ENCODE measurements at regions not wholly inside any gene's neighbourhood (a gene's known extent, or its start where the extent isn't known, plus 50 kb on each side); places are given as distances from the start of the nearest gene placed in this dataset.

- ATAC-seq (no peak), DNase-seq (no peak)
- H3K27ac ChIP-seq: no peak overlapping the region
- no peaks in the 10 kb centered on the region for H3K4me1 ChIP-seq
- TF ChIP-seq, protein P1, sequence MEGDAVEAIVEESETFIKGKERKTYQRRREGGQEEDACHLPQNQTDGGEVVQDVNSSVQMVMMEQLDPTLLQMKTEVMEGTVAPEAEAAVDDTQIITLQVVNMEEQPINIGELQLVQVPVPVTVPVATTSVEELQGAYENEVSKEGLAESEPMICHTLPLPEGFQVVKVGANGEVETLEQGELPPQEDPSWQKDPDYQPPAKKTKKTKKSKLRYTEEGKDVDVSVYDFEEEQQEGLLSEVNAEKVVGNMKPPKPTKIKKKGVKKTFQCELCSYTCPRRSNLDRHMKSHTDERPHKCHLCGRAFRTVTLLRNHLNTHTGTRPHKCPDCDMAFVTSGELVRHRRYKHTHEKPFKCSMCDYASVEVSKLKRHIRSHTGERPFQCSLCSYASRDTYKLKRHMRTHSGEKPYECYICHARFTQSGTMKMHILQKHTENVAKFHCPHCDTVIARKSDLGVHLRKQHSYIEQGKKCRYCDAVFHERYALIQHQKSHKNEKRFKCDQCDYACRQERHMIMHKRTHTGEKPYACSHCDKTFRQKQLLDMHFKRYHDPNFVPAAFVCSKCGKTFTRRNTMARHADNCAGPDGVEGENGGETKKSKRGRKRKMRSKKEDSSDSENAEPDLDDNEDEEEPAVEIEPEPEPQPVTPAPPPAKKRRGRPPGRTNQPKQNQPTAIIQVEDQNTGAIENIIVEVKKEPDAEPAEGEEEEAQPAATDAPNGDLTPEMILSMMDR (IDR thresholded peaks at IDR 0.05): no peak
- no peak overlapping the region for H3K4me3 ChIP-seq
- H3K9me3 ChIP-seq: no peaks in the 10 kb centered on the region
- intact Hi-C loops (cut with DNase I): no loop called here
- no peaks in the 10 kb centered on the region for H3K27me3 ChIP-seq (ENCODE audit: low read depth)
- H3K36me3 ChIP-seq: no peaks in the 10 kb centered on the region
Observed at GRCh38 chr10:10865913-10866312, 151.8 kb upstream of the CELF2 start.

GRCh38 chr10:10869592-10869991 is 148.1 kb upstream of the CELF2 start:
- Histone ChIP-seq H3K4me3 (no peak overlapping the region), H3K27ac (no peak overlapping the region), H3K4me1 (peaks cover 20% of the 10 kb centered on the region), H3K36me3 (no peaks in the 10 kb centered on the region), H3K27me3 (ENCODE audit: low read depth) (no peaks in the 10 kb centered on the region), H3K9me3 (no peaks in the 10 kb centered on the region)
- no peak for DNase-seq
- intact Hi-C loops (cut with DNase I): no loop called here
- no peak for ATAC-seq
- TF ChIP-seq, protein P1 (IDR thresholded peaks at IDR 0.05): no peak

GRCh38 chr10:10870523-10871241 is 147.0 kb upstream of the CELF2 start:
- peak overlapping the region; percentile 80 for H3K27ac ChIP-seq
- DNase-seq (no peak), ATAC-seq (no peak)
- TF ChIP-seq, protein P1 (IDR thresholded peaks at IDR 0.05): no peak
- H3K36me3 ChIP-seq: no peaks in the 10 kb centered on the region
- H3K4me1 ChIP-seq: peaks cover 20% of the 10 kb centered on the region
- H3K4me3 ChIP-seq: no peak overlapping the region
- H3K27me3 ChIP-seq (ENCODE audit: low read depth): no peaks in the 10 kb centered on the region
- H3K9me3 ChIP-seq: no peaks in the 10 kb centered on the region
- intact Hi-C loops (cut with DNase I): no loop called here

DNA sequence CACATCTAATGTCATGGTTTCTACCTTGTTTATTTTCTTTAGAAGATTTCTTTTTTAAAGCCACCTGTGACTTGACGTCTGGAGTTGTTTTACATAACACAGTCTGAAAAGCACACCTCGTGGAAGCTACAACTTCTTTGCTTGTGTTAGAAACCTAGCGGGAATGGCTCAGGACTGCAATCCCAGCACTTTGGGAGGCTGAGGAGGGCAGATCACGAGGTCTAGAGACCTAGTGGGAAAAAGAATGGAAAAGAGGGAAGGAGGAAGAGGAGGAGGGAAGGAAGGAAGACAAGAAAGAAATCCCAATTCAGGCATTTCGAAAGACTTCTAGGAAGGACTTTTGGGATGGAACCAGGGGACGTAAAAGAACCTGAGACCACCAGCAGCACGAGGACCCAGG is 146.3 kb upstream of the CELF2 start:
- H3K9me3 ChIP-seq: no peaks in the 10 kb centered on the region
- ATAC-seq (no peak), DNase-seq (no peak)
- TF ChIP-seq, protein P1 (IDR thresholded peaks at IDR 0.05): no peak
- intact Hi-C loops (cut with DNase I): no loop called here
- H3K27me3 ChIP-seq (ENCODE audit: low read depth): no peaks in the 10 kb centered on the region
- H3K27ac ChIP-seq: peak overlapping the region; percentile 80
- H3K4me1 ChIP-seq: peaks cover 20% of the 10 kb centered on the region
- H3K4me3 ChIP-seq: no peak overlapping the region
- H3K36me3 ChIP-seq: no peaks in the 10 kb centered on the region

- intact Hi-C loops (cut with DNase I): no loop called here
- peak; percentile 94 to 96 for ATAC-seq
Observed at GRCh38 chr10:10872035-10872673, 145.5 kb upstream of the CELF2 start.

More at GRCh38 chr10:10872035-10872673, 145.5 kb upstream of the CELF2 start:
- Histone ChIP-seq H3K27me3 (ENCODE audit: low read depth) (no peaks in the 10 kb centered on the region), H3K4me1 (peaks cover 20% of the 10 kb centered on the region), H3K9me3 (no peaks in the 10 kb centered on the region), H3K27ac (peak overlapping the region; percentile 80), H3K4me3 (no peak overlapping the region), H3K36me3 (no peaks in the 10 kb centered on the region)
- TF ChIP-seq, protein P1 (IDR thresholded peaks at IDR 0.05): no peak
- DNase-seq: no peak
